ENCODE measurements at regions not wholly inside any gene's neighbourhood (a gene's known extent, or its start where the extent isn't known, plus 50 kb on each side); places are given as distances from the start of the nearest gene placed in this dataset.

GRCh38 chr4:29867412-29867811 lies 852.8 kb upstream of the PCDH7 start:
- Histone ChIP-seq H3K4me2 (ENCODE audit: low read length) (no peak overlapping the region), H4K20me1 (ENCODE audit: insufficient read depth) (no peaks in the 10 kb centered on the region; the same call in 1 of the 2 replicates), H3K27ac (ENCODE audit: low read depth, low read length) (no peak overlapping the region), H3K27me3 (ENCODE audit: insufficient read depth, low read length) (no peaks in the 10 kb centered on the region), H3K4me1 (ENCODE audit: control insufficient read depth in 1 of 2, insufficient read depth in 2 of 2, low read length in 2 of 2) (no peaks in the 10 kb centered on the region), H3K79me2 (ENCODE audit: insufficient read depth, low read length) (no peaks in the 10 kb centered on the region), H2AFZ (ENCODE audit: low read depth, low read length, poor library complexity, severe bottlenecking) (no peak overlapping the region), H3K9me2 (ENCODE audit: insufficient read depth) (no peaks in the 10 kb centered on the region), H3K36me3 (ENCODE audit: control insufficient read depth in 1 of 2, insufficient read depth in 2 of 2, low read length in 2 of 2) (no peaks in the 10 kb centered on the region), H3K9ac (ENCODE audit: low read length) (no peak overlapping the region), H3K9me3 (ENCODE audit: control insufficient read depth in 1 of 2, insufficient read depth in 1 of 2, low read depth in 1 of 2, low read length in 2 of 2) (no peaks in the 10 kb centered on the region; a peak in 1 of 4 replicates), H3K4me3 (replicated peaks in 1 of 2; ENCODE audit: low read depth in 1 of 2, low read length in 2 of 2) (no peak overlapping the region)
- RAD21 ChIA-PET (ENCODE audit: low non-redundant PET in 1 of 2, low total read pairs in 2 of 2, uncharacterized antibody in 2 of 2, unreplicated experiment in 2 of 2), result no interaction called here
- BruUV-seq (replicated peaks), result no TSS peak
- ATAC-seq, result peak; percentile 53; the same call in 1 of the 2 replicates
- TF ChIP-seq SIN3A (IDR thresholded peaks at IDR 0.05; ENCODE audit: low read depth) (no peak), REST (IDR thresholded peaks at IDR 0.05; ENCODE audit: low read depth) (no peak), CTCF (IDR thresholded peaks at IDR 0.05 in 2 of 3, conservative IDR thresholded peaks at IDR 0.05 in 1 of 3; ENCODE audit: borderline replicate concordance in 1 of 3, insufficient read depth in 1 of 3, low read depth in 2 of 3, low read length in 2 of 3) (0 out of 6 replicates have a peak, but pooled peaks of 2 of the 3 experiments have one; percentile 13 to 19), CBX3 (IDR thresholded peaks at IDR 0.05; ENCODE audit: low read depth) (no peak), CEBPB (IDR thresholded peaks at IDR 0.05; ENCODE audit: low read depth) (no peak), POLR2AphosphoS5 (IDR thresholded peaks at IDR 0.05; ENCODE audit: low read depth, low read length) (no peak), ZBTB33 (IDR thresholded peaks at IDR 0.05; ENCODE audit: extremely low read depth, insufficient replicate concordance, low read length) (no peak), FOSL1 (IDR thresholded peaks at IDR 0.05; ENCODE audit: low read depth) (no peak)
- POLR2A ChIA-PET, result no interaction called here
- CTCF ChIA-PET, result no interaction called here
- DNase-seq (ENCODE audit: low read depth, low spot score), result no peak
- intact Hi-C loops (cut with micrococcal nuclease), result no loop called here

Data from HCT116 (cell line).